ENCODE measurements at regions not wholly inside any gene's neighbourhood (a gene's known extent, or its start where the extent isn't known, plus 50 kb on each side); places are given as distances from the start of the nearest gene placed in this dataset.

DNA sequence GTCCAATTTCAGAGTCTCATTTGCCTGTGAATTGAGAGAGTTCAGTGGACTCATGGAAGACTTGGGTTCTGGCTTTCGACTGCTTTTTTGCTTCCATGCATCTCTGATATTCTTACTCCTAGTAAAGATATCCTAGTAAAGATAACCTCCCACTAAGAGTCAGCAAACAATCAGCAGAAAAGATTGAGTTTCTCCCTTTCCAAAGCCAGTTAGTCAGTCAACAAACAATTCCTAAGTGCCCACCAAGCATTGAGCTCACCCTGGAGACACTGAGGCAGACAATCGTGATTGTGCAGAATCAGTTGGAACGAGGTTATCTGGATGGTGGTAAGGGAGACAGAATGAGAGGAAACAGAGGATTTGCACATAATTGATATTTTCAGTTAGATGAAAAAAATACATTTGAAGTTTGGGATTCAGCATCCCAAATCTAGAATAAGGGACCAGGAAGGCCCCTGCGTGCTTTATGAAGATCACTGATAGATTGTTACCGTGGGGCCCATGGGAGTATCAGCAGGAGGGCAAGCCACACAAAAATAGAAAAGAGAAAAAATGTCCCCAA, 99.7 kb upstream of the SLC38A2 start:
- no peak for DNase-seq (ENCODE audit: low read depth in 2 of 3, low spot score in 2 of 3)

DNA sequence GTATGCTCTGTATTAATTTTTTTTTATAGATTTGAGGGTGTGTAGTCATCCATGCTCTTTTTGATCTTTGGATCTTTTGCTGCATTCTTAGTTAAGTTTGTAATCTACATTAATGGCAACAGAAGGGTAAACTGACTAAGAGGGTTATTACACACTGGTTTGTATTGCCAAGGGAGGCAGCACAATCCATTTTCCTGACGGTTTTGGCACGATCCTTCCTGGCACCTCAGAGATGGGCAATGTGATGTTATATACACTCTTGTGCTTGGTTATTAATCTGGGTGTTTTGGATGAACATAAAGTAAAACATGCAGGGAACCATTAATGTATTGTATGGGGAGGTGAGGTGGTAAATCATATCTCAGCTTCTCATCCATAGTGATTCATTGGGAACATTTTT, 98.8 kb upstream of the SLC38A2 start:
- no peak for DNase-seq (ENCODE audit: low read depth in 2 of 3, low spot score in 2 of 3)

DNA sequence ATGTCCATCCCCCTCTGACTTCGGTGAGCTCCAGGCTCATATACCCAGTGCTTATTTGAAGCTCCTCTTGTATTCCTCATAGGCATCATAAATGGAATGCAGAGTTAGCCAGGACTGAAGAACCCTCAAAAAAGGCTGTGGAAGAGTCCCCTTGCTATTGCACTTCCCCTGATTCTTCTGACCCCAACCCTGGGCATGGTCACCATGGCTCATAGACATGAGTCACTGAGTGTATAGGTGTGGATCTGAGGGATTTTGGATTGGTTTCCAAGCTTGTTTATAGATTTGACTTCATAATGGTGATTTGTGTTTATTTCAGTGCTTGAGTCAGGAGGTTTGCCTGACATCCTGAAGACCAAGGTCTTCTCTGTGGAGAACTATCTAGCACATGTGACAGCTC, 98.4 kb upstream of the SLC38A2 start:
- no peak for DNase-seq (ENCODE audit: low read depth in 2 of 3, low spot score in 2 of 3)

- no peak for DNase-seq (ENCODE audit: low read depth in 2 of 3, low spot score in 2 of 3)
These were observed 97.6 kb upstream of the SLC38A2 start for GRCh38 chr12:46470036-46470627.

DNA sequence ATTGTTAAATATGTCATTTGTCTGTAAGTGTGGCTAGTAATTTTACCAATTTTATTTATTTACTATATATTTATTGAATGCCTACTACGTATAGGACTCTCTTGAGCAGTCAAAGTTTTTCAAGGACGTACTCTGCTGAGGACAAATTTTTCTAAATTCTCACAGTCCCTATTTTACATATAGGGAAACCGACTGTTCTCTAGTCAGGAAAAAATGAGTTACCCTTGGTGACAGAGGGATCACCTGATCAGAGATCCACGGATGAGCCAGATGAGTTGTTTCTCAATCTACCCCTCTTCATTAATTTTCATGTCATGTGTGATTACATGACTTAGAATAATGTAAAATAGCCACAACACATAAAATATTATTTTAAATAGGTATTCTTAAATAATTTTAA, 96.2 kb upstream of the SLC38A2 start:
- DNase-seq (ENCODE audit: low read depth in 2 of 3, low spot score in 2 of 3) = no peak

- DNase-seq (ENCODE audit: low read depth in 2 of 3, low spot score in 2 of 3) = no peak
These were observed 95.6 kb upstream of the SLC38A2 start for GRCh38 chr12:46468160-46468559.

DNA sequence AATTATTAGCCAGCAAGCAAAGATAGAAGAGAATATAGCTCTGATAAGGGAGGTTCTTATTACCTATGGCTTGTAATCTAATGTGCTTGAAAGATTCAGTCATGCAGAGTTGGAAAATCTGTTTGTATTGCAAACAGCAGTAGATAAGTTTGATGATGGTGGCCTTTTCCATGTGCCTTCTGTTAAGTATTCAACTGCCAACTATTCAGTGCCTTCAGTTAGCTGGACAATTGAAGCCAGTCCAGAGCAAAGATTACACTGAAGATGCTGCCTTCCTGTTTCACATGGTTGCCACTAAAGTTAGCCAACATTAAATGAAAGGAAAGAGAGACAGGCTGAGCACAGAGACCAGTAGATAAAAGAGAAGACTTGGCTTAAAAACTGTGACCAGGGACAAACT, 92.7 kb upstream of the SLC38A2 start:
- DNase-seq (ENCODE audit: low read depth in 2 of 3, low spot score in 2 of 3) = no peak

- DNase-seq (ENCODE audit: low read depth in 2 of 3, low spot score in 2 of 3) = no peak
These were observed 92.3 kb upstream of the SLC38A2 start for GRCh38 chr12:46464863-46465262.

DNA sequence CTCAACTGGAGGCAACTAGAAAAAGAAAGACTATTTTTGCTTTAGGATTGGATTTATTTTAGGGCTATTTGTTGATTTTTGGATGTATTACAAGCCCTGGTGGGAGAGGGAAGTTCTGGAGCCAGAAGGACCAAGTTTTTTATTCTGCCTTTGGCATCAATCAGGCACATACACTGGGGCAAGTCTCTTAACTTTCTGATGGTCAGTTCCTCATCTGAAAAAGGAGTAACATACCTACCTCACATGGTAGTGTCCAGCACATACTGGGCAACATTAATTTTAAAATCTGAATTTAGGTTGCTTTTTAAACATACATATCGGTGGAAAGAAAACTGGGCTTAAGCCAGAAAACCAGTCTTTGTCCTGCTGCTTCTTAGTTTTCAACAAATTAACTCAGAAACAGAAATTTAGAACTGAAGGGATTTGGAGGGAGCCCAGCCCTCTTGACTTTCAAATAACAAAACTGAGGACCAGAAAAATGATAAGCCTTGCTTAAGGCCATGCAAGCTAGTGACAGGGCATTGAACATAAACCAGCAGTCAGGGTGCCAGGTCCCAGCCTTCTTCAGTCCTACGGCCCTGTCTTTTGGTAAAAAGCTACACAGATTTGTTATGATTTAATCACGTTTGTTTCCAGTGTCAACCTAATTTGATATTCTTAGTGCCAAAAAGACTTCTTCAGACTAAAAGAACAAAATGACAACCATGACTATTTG, 90.2 kb upstream of the SLC38A2 start:
- no peak for DNase-seq (ENCODE audit: low read depth in 2 of 3, low spot score in 2 of 3)

DNA sequence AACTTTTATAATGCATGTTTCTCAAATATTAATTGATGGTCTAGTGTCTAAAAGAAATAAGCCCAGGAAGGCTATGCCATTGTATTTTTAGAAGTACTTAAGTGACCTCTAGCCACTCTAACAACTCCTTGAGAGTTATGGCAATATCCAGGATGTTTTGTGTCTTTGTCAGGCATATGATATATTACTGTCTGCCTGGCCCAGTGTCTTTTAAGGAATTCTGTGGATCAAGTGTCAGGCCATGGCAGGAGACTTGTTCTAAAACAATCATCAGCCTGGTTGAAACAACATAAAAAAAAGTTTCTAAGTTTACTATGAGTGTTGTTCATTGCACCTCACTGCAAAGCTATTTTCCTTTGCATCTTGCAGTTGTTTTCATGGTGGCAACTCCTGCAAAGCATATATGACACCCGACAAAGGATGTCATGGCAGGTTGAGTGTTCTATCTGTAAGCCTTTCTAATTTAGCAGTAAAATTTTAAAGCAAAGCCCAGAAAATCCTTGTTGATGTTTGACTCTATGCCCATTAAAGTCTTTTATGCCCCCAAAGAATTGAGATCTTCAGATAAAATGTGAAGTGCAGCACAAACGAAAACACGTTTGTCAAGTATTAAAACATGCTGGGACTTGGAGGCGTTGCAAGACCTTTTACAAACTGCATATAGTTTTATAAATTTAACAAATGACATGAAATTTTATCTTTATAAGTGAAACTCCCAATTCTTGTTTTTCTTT, 89.5 kb upstream of the SLC38A2 start:
- no peak for DNase-seq (ENCODE audit: low read depth in 2 of 3, low spot score in 2 of 3)

- DNase-seq (ENCODE audit: low read depth in 2 of 3, low spot score in 2 of 3) = no peak
These were observed 88.9 kb upstream of the SLC38A2 start for GRCh38 chr12:46461459-46461858.

- DNase-seq (ENCODE audit: low read depth in 2 of 3, low spot score in 2 of 3) = no peak
These were observed 88.2 kb upstream of the SLC38A2 start for GRCh38 chr12:46460682-46461210.

- DNase-seq (ENCODE audit: low read depth in 2 of 3, low spot score in 2 of 3) = no peak
These were observed 87.4 kb upstream of the SLC38A2 start for GRCh38 chr12:46459861-46460545.

- DNase-seq (ENCODE audit: low read depth in 2 of 3, low spot score in 2 of 3) = no peak
These were observed 86.5 kb upstream of the SLC38A2 start for GRCh38 chr12:46459111-46459510.

DNA sequence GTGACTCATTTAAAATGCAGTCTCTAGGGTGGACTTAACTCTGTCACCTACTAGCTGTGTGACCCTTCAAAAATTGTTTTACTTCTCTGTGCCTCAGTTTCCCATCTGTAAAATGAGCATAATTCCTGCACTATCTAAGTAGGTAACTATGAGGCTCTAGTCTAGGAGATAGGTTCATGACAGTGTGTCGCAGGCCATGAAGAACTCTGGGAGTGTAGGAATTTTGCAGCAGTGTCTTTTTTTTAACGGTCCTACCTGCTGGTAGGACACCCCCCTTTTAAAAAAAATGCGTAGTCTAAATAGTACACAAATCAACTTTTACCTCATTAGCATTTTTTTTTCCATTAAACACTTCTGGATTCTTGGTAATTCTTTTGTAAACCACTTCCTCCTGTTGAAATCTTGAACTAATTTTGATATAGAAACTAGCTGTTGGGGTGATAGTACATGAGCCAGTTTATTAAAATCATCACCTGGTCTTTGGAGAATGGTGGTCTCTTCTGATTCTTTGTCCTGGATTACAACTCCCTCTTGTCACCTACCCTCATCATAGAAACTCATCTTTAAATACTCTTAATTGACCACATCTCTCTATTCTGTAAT, 86.0 kb upstream of the SLC38A2 start:
- no peak for DNase-seq (ENCODE audit: low read depth in 2 of 3, low spot score in 2 of 3)

GRCh38 chr12:46457958-46458357, 85.4 kb upstream of the SLC38A2 start:
- no peak for DNase-seq (ENCODE audit: low read depth in 2 of 3, low spot score in 2 of 3)

- DNase-seq (ENCODE audit: low read depth in 2 of 3, low spot score in 2 of 3) = no peak
These were observed 84.1 kb upstream of the SLC38A2 start for GRCh38 chr12:46456356-46457334.

GRCh38 chr12:46455648-46456352, 83.2 kb upstream of the SLC38A2 start:
- no peak for DNase-seq (ENCODE audit: low read depth in 2 of 3, low spot score in 2 of 3)

- no peak for DNase-seq (ENCODE audit: low read depth in 2 of 3, low spot score in 2 of 3)
These were observed 82.4 kb upstream of the SLC38A2 start for GRCh38 chr12:46454981-46455380.
